NCI-H1417 treated with DMSO at 0.1 percent for 48 hours (cell line): ENCODE measurements at regions not wholly inside any gene's neighbourhood (a gene's known extent, or its start where the extent isn't known, plus 50 kb on each side); places are given as distances from the start of the nearest gene placed in this dataset.
A peak's percentile ranks its signal among the peaks of the same experiment; 100 is the strongest.
"Not testable (repeated sequence)": the region's sequence is repeated elsewhere in the genome, so short reads cannot be mapped to it uniquely, and the experiment has no call there.

Experiments
- DNase-seq: peaks from one replicate; lab custom pipeline; 2025; lab: John Stamatoyannopoulos, UW

DNA sequence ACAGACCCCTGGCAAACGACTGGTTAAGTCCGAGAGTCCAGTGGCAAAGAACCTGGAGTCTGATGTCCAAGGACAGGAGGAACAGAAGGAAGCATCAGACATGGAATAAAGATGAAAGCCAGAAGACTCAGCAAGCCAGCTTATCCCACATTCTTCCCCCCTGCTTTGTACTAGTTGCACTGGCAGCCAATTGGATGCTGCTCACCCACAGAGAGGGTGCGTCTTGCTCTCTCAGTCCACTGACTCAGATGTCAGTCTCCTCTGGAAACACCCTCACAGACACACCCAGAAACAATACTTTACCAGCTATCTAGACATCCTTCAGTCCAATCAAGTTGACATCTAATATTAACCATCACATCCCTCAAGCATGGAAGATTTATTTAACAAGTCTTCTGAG lies 1265.8 kb upstream of the CNTN5 start:
- DNase-seq, result no peak

DNA sequence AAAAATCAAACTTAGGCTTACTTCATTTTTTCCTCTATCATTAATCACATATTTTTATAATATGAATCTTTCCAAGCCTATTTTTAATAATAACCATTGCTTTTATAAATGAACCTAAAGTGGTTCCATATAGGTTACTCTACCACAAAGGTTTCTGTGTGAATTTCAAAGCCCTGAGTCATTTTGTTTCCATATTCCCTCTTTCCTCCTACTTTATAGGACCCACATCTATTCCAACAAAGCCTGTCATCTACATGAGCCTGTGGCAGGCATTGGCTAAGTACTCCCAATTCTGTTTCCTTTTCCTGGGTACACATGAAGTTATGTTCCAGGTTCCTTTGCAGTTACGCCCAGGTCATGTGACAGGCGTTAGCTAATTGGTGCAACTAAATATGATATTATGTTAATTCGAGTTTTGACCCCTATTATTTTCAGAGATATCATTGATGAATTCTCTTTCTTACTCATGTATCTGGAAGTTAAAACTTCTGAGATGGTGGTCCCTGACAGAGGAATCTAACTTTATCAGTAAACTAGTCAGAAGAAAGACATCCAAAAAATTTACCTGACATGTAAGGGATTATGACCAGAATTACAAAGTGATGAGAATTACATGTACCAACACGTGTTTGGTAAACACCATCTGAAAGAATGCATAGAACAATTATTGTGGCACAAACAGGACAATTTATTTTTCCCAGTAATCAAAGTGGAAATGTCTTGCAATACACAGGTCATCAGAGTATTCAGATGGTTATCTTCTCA lies 1264.0 kb upstream of the CNTN5 start:
- no peak for DNase-seq

DNA sequence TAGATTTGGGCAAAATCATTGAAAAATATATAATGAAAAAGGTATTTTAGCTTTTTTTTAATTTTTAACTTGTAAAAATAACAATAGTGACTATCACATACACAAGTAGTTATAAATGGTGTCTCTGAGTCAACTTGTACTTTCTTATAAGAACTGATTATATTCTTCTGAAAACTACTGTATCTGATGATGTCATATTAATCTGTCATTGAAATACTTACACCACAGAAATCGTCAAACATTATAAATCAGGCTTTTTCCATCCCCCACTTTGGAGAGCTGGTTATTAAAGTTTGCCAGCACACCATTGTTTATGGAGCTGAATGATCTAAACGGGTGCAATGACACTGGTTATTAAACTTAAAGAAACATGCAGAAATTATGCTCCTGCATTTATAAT lies 1259.6 kb upstream of the CNTN5 start:
- no peak for DNase-seq

DNA sequence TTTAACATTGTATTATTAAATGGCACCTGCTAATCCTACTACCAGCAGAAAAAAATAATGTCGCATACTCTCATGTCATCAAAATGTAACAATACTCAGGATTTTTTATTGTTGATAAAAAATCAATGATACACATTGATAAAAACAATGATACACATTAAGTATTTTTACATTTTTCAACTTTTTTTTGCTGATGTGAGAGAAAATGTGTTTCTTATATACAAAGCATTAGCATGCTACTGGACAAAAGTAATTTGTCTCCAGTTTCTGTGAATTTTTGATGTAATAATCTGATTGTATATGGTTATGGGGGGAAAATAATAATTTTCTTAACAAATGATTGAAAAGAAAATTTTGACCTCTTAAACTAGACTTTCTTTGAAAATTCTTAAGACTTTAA lies 1256.6 kb upstream of the CNTN5 start:
- DNase-seq, result no peak

DNA sequence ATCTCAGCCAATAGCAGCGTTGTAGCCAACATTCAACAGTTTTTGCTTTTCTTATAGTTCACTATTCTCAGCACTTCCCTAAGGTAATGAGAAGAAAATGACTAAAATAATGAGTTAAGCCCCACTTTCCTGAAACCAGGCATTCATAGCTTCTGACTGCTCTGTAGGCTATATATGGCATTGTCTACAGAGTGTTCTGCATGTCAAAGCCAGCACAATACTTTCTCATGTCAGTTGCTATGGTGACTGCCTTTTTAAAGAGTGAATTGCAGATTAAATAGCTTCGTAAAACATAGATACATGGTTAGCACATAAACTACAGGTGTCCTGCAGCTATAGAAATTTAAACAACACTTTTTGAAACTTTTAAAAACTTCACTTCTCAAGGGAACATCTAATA lies 1256.1 kb upstream of the CNTN5 start:
- no peak for DNase-seq

DNA sequence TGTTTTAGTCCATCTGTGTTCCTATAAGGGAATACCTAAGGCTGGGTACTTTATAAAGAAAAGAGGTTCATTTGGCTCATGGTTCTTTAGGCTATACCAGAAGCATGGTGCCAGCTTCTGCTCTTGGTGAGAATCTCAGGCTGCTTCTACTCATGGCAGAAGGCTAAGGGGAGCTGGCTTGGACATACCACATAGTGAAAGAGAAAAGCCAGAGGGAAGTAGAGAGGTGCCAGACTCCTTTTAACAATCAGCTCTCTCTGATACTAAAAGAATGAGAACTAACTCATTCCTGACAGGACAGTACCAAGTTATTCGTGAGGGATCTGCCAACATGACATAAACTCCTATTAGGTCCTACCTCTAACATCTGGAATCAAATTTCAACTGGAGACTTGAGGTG lies 1250.2 kb upstream of the CNTN5 start:
- DNase-seq, result no peak

DNA sequence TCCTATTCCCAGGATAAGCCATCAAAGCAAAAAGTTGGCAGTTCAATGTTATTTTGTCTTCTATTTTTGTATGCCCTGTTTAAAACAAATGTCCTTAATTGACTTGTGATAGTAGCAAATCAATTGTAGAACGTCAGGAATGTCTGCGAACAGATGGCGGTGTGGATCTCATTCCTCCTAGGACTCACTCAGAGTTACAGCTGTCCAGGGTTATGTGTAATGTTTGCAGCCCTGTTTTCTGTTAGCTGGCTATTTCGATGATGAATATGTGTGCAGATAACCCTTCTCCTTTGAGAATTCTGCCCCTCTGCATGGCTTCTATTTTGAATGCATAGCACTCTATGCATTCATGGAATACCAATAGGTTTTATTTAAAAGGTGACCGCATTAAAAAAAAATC lies 1248.0 kb upstream of the CNTN5 start:
- DNase-seq, result no peak

DNA sequence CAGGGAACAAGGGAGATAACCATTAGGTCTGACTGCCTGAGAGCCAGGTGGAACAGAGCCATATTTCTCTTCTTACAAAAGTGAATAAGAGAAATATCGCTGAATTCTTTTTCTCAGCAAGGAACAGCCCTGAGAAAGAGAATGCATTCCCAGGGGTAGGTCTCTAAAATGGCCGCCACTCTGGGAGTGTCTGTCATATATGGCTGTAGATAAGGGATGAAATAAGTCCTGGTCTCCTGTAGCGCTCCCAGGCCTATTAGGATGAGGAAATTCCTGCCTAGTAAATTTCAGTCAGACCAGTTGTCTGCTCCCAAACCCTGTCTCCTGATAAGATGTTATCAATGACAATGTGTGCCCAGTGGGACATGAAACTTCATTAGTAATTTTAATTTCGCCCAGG lies 1236.4 kb upstream of the CNTN5 start:
- not testable (repeated sequence) for DNase-seq

DNA sequence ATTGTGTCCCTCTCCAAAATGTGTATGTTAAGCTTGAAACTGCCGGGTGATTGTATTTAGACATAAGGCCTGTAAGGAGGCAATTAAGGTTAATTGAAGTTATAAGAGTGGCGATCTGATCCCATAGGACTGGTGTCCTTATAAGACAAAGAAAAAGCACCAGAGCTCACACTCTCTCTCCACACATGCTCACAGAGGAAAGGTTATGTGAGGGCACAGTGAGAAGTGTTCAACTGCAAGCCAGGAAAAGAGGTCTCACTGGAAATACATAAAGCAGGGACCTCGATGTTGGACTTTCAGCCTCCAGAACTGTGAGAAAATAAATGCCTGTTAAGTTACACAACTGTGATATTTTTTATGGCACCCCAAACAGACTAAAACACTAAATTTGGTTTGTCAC lies 1233.8 kb upstream of the CNTN5 start:
- DNase-seq, result peak; percentile 33

DNA sequence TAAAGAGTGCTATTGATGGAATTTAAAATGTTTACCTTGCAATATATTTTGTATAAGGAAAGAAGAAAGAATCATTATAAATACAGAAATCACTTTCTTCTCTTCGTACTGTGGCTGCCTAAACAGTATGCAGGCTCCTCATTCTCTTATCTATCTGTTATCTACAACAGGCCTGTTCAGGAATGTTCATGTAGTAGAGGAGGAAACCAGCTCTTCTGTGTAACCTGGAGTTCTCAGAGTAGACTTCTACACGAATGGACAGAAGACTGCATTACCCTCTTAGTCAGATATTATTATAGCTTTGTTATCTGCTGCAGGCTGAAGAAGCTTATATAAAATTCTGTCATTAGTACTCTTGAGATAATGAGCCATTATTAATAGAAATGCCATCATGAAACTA lies 1225.9 kb upstream of the CNTN5 start:
- no peak for DNase-seq

DNA sequence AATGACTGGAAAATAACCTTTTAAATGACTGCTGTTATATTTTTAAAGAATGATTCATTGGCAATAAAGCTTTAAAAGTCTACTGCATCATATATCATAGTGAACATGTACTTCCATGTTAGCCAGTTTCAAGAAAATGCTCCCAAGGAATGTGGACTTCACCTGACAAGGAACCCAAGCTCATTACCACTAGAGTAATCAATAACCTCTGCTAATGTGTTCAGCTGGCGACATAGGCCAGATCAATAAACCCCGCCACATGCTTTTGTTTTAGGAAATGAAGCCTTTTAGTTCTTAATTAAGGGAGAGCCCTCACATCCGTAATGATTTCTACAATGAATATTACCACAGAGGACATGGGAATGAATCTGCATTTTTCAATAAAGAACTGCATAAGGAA lies 1219.9 kb upstream of the CNTN5 start:
- no peak for DNase-seq

DNA sequence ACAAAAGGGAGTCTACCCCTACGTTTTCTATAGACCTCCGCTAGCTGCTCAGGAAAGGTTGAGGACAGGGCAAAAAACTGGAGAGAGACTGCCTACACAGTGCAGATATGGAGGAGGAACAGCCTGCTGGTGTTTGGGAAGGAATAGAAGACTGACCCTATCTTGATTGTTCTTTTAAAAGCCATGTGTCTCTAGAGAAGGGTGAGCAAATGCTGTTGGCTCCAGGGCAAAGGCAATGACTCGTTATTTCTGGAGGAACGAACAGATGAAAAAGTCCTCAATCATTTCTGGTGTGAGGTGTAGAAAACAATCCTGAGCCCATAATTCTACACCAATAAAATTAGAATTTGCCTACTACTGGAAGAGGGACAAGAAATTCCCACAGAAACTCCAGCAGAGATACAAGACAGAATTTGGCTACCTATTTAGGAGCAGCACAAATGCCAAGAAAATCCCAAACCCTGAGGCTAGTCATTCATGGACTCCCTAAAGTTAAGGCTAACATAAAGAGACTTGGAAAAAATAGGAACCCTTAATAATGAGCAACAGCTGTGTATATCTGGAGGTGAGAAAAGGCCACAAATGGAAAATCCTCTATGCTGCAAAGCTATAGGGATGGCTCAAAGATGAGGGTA lies 1206.3 kb upstream of the CNTN5 start:
- no peak for DNase-seq

DNA sequence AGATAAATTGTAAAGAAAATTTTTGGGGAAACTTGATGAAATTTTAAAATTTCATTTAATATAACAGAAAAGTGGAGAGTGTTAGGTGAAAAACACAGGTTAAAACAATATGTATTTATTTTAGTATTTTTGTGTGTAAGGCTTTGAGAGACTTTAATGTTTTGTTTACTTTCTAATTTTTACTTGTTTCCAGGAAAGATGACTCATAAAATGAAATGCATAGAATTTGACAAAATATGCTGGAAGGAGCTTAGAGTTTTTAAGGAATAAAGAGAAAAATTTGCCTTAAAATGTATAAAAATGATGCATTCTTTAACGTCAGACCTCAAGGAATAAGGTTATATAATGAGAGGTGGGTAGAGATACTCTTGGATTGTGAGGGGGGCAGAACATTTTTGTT lies 1205.1 kb upstream of the CNTN5 start:
- no peak for DNase-seq

DNA sequence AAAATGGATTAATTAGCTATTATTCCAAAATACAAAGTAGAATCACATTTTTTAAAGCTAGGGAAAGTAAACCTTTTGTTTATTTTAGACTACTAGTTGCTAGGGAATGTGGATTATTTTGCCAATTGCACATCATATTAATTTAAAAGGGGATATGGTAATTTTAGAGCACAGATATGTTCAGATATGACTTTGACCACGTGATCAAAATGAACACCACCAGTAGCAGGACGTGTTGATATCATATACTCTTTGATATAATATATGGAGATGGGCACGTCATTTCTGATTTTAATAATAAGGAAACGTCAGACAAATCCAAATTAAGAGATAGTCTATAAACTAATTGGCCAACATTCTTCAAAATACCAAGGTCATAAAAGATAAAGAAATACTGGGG lies 1188.3 kb upstream of the CNTN5 start:
- no peak for DNase-seq

DNA sequence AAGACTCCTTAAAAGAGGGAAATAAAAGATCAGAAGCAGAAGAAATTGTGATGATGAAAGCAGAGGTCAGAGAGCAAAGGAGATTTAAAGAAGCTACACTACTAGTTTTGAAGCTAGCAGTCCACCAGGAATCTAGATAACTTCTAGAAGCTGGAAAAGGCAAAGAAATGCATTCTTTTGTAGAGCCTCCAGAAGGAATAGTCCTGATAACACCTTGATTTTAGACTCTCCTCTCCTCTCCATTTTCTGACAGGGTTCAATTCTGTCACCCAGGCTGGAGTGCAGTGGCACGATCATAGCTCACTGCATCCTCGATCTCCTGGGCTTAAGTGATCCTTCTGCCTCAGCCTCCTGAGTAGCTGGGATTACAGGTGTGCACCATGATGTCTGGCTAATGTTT lies 1187.3 kb upstream of the CNTN5 start:
- DNase-seq, result no peak

DNA sequence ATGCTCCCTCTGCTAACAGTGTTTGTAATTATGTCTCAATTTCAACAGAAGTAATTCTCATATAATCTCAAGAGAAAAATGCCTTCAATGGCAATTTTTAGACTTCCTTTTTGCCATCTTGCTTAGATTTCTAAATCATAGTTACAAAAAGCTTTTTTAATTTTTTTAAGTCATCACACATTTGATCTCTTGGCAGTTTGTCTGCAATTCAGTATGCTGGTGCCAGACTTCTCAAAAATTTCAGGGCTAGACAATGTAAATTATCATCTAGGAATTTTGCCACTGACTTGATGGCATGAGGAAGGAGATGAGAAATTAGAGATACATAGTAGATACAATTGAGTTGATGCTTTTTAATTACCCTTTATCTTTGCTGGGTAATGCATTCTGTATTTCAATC lies 1176.7 kb upstream of the CNTN5 start:
- no peak for DNase-seq

DNA sequence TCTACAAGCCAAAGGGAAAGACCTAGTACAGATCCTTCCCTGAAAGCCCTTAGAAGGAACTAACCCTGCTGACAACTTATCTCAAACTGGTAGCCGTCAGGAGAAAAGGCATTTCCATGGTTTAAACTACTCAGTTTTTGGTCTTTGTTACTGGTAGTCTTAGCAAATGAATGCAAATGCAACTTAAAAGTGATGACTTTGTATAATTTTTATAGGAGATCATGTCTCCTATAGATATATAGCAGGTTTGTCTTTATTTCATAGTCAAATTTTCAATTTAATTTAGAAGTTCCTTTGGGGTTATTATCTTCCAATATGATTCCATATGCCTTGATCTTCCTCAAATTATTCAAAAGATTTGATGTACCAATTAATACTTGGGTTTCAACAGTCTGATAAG lies 1173.0 kb upstream of the CNTN5 start:
- no peak for DNase-seq

DNA sequence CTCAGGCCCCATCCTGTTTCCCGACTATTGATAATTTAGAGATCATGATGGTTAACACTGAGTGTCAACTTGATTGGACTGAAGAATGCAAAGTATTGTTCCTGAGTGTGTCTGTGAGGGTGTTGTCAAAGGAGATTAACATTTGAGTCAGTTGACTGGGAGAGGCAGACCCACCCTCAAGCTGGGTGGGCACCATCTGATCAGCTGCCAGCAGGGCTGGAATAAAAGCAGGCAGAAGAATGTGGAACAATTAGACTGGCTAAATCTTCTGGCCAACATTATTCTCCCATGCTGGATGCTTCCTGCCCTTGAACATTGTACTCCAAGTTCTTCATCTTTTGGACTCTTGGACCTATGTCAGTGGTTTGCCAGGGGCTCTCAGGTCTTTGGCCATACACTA lies 1170.0 kb upstream of the CNTN5 start:
- DNase-seq, result no peak

DNA sequence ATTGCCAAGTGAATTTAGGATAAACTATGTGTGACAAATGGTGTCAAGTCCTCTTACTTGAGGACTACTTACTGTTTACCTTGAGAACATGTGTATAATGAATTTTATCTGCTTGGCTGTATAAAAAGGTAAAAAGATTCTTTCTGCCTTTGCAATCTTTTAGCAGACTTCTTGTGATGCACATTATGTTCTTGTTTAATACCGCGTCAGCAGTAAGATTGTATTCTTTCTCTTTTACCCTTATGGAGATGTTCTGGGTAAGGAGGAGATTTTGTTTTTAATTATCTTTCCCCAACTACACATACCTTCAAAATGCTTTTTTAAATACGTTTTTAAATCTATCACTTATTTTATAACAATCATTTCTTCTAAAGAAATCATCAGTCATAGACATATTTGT lies 1166.4 kb upstream of the CNTN5 start:
- no peak for DNase-seq

DNA sequence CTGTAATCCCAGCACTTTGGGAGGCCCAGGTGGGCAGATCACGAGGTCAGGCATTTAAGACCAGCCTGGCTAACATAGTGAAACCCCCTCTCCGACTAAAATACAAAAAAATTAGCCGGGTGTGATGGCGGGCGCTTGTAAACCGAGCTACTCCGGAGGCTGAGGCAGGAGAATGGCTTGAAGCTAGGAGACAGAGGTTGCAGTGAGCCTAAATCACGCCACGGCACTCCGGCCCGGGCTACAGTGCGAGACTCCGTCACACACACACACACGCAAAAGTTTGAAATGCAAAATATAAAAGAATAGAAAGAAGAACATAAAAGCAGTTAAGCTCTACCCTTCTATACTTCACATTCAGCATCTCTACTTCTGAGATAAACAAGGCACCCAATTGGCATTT lies 1165.9 kb upstream of the CNTN5 start:
- DNase-seq, result no peak

DNA sequence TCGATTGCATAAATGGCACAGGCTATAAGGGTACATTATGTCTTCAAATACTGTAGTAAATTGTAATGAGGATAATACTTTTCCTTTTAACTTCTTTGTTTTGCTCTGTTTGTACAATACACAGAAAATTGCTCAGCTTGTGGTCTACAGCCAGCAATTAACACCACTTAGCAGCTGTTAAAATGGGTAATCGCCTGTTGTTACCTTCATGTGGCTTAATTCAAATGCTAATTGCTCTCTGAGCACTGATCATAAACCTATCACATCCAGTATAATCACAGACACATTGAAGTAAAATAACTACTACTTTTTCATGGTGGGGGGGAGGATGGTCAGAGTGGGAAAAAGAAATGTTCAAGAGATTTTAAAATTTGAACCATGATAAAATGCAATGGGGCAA lies 1164.1 kb upstream of the CNTN5 start:
- DNase-seq, result peak; percentile 99

DNA sequence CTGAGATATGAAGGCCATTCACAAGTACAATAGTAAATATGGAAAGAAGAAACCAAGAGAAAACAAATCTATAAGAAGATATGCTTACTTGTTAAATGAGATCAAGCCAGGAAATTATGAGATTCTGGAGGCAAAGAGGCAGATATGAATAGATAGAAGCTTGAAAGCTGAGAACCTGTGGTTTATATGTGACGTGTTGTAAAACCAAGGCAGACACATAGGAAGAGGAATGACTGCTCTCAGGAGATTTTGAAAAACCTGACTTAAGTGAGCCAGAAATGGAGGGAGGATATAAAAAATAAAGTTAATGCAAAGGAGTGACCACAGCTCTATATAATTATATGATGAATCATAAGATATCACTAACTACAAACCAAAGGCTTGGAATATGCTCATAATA lies 1160.5 kb upstream of the CNTN5 start:
- no peak for DNase-seq

DNA sequence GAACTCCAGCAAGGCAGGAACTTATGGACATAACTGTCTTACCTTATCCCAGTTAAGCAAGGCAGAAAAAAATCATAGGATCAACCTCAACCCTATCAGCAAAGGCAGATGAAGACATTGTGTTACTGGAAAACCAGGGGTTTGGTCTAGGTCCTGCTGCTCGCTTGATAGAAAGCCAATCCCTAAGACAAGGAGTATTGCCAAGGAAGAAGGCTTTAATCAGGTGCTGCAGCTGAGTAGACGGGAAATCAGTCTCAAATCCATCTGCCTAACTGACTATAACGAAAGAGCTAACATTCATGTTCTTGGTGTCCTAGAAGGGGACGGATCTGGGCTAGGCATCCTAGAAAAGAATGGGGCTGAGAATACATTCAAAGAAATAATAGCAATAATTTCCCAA lies 1158.7 kb upstream of the CNTN5 start:
- DNase-seq, result no peak

DNA sequence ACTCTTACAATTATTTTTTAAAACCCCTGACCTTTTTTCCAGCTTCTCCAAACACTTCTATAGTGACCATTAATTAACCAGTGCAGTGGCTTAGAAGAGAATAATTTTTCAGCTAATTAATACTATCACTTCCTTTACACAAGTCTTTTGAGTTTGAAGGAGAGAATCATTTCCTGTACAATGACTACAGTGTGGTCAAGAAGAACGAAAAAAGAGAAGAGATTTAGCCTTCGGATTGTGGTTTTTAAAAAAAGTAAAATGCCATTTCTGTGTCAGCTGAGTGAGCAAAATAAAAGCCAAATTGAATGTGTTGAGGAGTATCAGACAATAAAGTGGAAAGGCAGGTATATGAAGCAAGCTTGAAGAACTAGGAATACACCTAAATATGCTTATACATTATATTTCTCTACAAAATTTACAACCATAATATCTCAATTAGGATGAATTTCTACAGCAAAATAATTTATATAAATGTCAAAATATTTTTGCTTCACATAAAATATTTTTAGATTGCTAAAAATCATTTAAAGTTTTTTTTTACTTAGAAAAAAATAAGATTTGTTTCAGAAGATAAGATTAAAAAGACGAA lies 1155.2 kb upstream of the CNTN5 start:
- no peak for DNase-seq
